ENCODE measurements at regions not wholly inside any gene's neighbourhood (a gene's known extent, or its start where the extent isn't known, plus 50 kb on each side); places are given as distances from the start of the nearest gene placed in this dataset.
"Not testable (repeated sequence)": the region's sequence is repeated elsewhere in the genome, so short reads cannot be mapped to it uniquely, and the experiment has no call there.

DNA sequence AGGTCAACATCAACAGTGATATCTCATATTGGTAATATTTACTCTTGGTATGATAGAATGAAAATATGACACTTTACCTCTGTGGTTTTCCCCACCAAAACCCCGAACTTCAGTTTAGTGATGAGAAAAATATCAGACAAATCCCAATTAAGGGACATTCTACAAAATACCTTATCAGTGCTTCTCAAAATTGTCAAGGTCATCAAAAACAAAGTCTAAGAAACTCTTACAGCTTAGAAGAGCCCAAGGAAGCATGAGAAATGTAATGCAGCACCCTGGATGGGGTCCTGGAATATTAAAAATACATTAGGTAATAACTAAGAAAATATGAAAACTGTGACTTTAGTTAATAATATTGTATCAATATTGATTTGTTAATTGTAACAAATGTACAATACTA, 148.3 kb upstream of the TFAP2D start:
- DNase-seq (no peak), ATAC-seq (ENCODE audit: low read depth) (no peak)
- intact Hi-C loops (cut with micrococcal nuclease) = no loop called here
- H2BK15ac ChIP-seq (ENCODE audit: low read depth, low read length) = no peak overlapping the region
- WGBS, 2 experiments (ENCODE audit: extremely low coverage in 2 of 2, insufficient read length in 1 of 2) = no CpG with 5 or more reads among the region's 1 CpG
- H4K20me1 ChIP-seq (ENCODE audit: insufficient read depth, low read length) = no peaks in the 10 kb centered on the region
- POLR2A ChIA-PET (ENCODE audit: unreplicated experiment) = no interaction called here
- H3K23ac ChIP-seq (ENCODE audit: low read depth, low read length) = no peak overlapping the region
- TF ChIP-seq MAZ (IDR thresholded peaks at IDR 0.05; ENCODE audit: borderline replicate concordance, low read depth, low read length) = no peak
- peak; percentile 56 for TF ChIP-seq MAFK (IDR thresholded peaks at IDR 0.05; ENCODE audit: low read depth, low read length)
- no peak for TF ChIP-seq NFE2L2 (IDR thresholded peaks at IDR 0.05; ENCODE audit: low read depth, low read length)
- TF ChIP-seq POLR2A (IDR thresholded peaks at IDR 0.05; ENCODE audit: low read depth, low read length) = no peak
- H3K18ac ChIP-seq (ENCODE audit: low read depth, low read length) = no peak overlapping the region
- no peak overlapping the region for H3K4me2 ChIP-seq (ENCODE audit: low read depth, low read length)
- H3K9me3 ChIP-seq (ENCODE audit: control insufficient read depth, insufficient read depth, low read length) = no peaks in the 10 kb centered on the region
- no peak overlapping the region for H2AFZ ChIP-seq (replicated peaks; ENCODE audit: low read length, poor library complexity)
- H3K27me3 ChIP-seq (ENCODE audit: control insufficient read depth, insufficient read depth, low read length) = no peaks in the 10 kb centered on the region
- no peak overlapping the region for H3K4ac ChIP-seq (ENCODE audit: low read depth, low read length)
- CTCF ChIA-PET = no interaction called here
- no peak overlapping the region for H2AK5ac ChIP-seq (ENCODE audit: low read depth, low read length)
- no peak overlapping the region for H3K27ac ChIP-seq (ENCODE audit: insufficient read depth, low read length)
- H2BK5ac ChIP-seq (ENCODE audit: low read depth, low read length, poor library complexity, severe bottlenecking) = no peak overlapping the region
- no peak overlapping the region for H4K91ac ChIP-seq (ENCODE audit: insufficient read depth, low read depth, low read length)
- no peak overlapping the region for H4K8ac ChIP-seq (ENCODE audit: low read depth in 2 of 2, low read length in 2 of 2)
- no peak overlapping the region for H3K14ac ChIP-seq (replicated peaks; ENCODE audit: low read depth, low read length)
- no peaks in the 10 kb centered on the region for H3K36me3 ChIP-seq (ENCODE audit: control insufficient read depth, insufficient read depth, low read length)
- no peak overlapping the region for H4K5ac ChIP-seq (ENCODE audit: low read depth, low read length)
- in situ Hi-C loops (cut with MboI; ENCODE audit: low sequenced_read_pairs) = no loop called here
- dilution Hi-C loops (cut with HindIII; ENCODE audit: low sequenced_read_pairs, unreplicated experiment) = no loop called here
- no peak overlapping the region for H2AK9ac ChIP-seq (replicated peaks; ENCODE audit: low read depth, low read length, poor library complexity)
- no peaks in the 10 kb centered on the region for H3K4me1 ChIP-seq (ENCODE audit: control insufficient read depth, insufficient read depth, low read length)
- no TSS peak for BruUV-seq (replicated peaks)
- no peak overlapping the region for H3K4me3 ChIP-seq (ENCODE audit: insufficient read depth, low read depth, low read length)
- no peak overlapping the region for H3K9ac ChIP-seq (ENCODE audit: low read depth, low read length)
- no peak overlapping the region for H2BK20ac ChIP-seq (ENCODE audit: low read depth, low read length)
- no peak overlapping the region for H2BK120ac ChIP-seq (ENCODE audit: low read depth, low read length)
- no peaks in the 10 kb centered on the region for H3K79me1 ChIP-seq (ENCODE audit: low read depth in 1 of 2, low read length in 2 of 2)
- H3K56ac ChIP-seq (ENCODE audit: extremely low read depth, insufficient read depth, low read length) = no peak overlapping the region
- no peaks in the 10 kb centered on the region for H3K9me1 ChIP-seq (ENCODE audit: insufficient read depth, low read length)

DNA sequence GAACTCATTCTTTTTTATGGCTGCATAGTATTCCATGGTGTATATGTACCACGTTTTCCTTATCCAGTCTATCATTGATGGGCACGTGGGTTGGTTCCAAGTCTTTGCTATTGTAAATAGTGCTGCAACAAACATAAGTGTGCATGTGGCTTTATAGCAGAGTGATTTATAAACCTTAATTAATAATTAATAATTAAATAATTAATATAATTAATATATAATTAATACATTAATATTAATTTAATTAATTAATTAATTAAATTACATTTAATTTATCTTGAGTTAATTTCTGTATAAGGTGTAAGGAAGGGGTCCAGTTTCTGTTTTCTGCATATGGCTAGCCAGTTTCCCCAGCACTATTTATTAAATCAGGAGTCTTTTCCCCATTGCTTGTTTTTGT, 142.1 kb upstream of the TFAP2D start:
- intact Hi-C loops (cut with micrococcal nuclease); H4K5ac ChIP-seq (ENCODE audit: low read depth, low read length); H3K18ac ChIP-seq (ENCODE audit: low read depth, low read length); H2AK9ac ChIP-seq (replicated peaks; ENCODE audit: low read depth, low read length, poor library complexity); POLR2A ChIA-PET (ENCODE audit: unreplicated experiment); H4K20me1 ChIP-seq (ENCODE audit: insufficient read depth, low read length); H3K56ac ChIP-seq (ENCODE audit: extremely low read depth, insufficient read depth, low read length); H3K4me1 ChIP-seq (ENCODE audit: control insufficient read depth, insufficient read depth, low read length); H2AK5ac ChIP-seq (ENCODE audit: low read depth, low read length); H3K4ac ChIP-seq (ENCODE audit: low read depth, low read length); H2BK20ac ChIP-seq (ENCODE audit: low read depth, low read length); H2AFZ ChIP-seq (replicated peaks; ENCODE audit: low read length, poor library complexity); H3K23ac ChIP-seq (ENCODE audit: low read depth, low read length); H3K36me3 ChIP-seq (ENCODE audit: control insufficient read depth, insufficient read depth, low read length); ATAC-seq (ENCODE audit: low read depth); H3K9me3 ChIP-seq (ENCODE audit: control insufficient read depth, insufficient read depth, low read length); H4K91ac ChIP-seq (ENCODE audit: insufficient read depth, low read depth, low read length); H4K8ac ChIP-seq (ENCODE audit: low read depth in 2 of 2, low read length in 2 of 2); H3K27ac ChIP-seq (ENCODE audit: insufficient read depth, low read length); DNase-seq; H3K9me1 ChIP-seq (ENCODE audit: insufficient read depth, low read length); H3K27me3 ChIP-seq (ENCODE audit: control insufficient read depth, insufficient read depth, low read length); H2BK15ac ChIP-seq (ENCODE audit: low read depth, low read length); H3K9ac ChIP-seq (ENCODE audit: low read depth, low read length); CTCF ChIA-PET; H3K4me3 ChIP-seq (ENCODE audit: insufficient read depth, low read depth, low read length); H3K4me2 ChIP-seq (ENCODE audit: low read depth, low read length); H2BK120ac ChIP-seq (ENCODE audit: low read depth, low read length); H3K14ac ChIP-seq (replicated peaks; ENCODE audit: low read depth, low read length); dilution Hi-C loops (cut with HindIII; ENCODE audit: low sequenced_read_pairs, unreplicated experiment); BruUV-seq (replicated peaks); H2BK5ac ChIP-seq (ENCODE audit: low read depth, low read length, poor library complexity, severe bottlenecking); H3K79me1 ChIP-seq (ENCODE audit: low read depth in 1 of 2, low read length in 2 of 2); in situ Hi-C loops (cut with MboI; ENCODE audit: low sequenced_read_pairs): not testable (repeated sequence)
- WGBS, 2 experiments (ENCODE audit: extremely low coverage in 2 of 2, insufficient read length in 1 of 2) = no CpG with 5 or more reads among the region's 2 CpGs
